Breast epithelium (tissue), 4 donors: ENCODE measurements at regions not wholly inside any gene's neighbourhood (a gene's known extent, or its start where the extent isn't known, plus 50 kb on each side); places are given as distances from the start of the nearest gene placed in this dataset.
A peak's percentile ranks its signal among the peaks of the same experiment; 100 is the strongest.

Source experiments
- DNase-seq, 2 donors: peaks; one replicate each; pipeline ENCODE4 v3.0.0-alpha.2; 2019; ENCODE audit warnings: low spot score in 2 of 2
- H3K27ac ChIP-seq, 2 donors: fragments of 200-600 bp; sonication (generic) in 1 of 2; one replicate each; pipeline ENCODE4 v1.5.1; 2016 to 2019; ENCODE audit warnings: mild to moderate bottlenecking in 1 of 2
- H3K27me3 ChIP-seq, 2 donors: fragments of 200-600 bp; sonication (generic) in 1 of 2; one replicate each; pipeline versions ENCODE4 v1.5.1 to v1.6.0; 2017 to 2019; ENCODE audit warnings: control low read depth in 1 of 2, mild to moderate bottlenecking in 1 of 2
- H3K36me3 ChIP-seq: fragments of 200-600 bp; one replicate; pipeline ENCODE4 v1.5.1; 2019
- H3K4me1 ChIP-seq, 2 donors: fragments of 200-600 bp; sonication (generic); one replicate each; pipeline ENCODE4 v1.5.1; 2016 to 2019; ENCODE audit warnings: control low read depth in 1 of 2
- H3K4me3 ChIP-seq, 3 donors: fragments of 200-600 bp; sonication (generic); 1 replicate in 2 of 3; 2 replicates in 1 of 3; pipeline ENCODE4 v1.5.1; 2016 to 2019; ENCODE audit warnings: mild to moderate bottlenecking in 3 of 3, moderate library complexity in 2 of 3
- H3K9me3 ChIP-seq, 2 donors: fragments of 200-600 bp; sonication (generic) in 1 of 2; one replicate each; pipeline ENCODE4 v1.5.1; 2016 to 2019; ENCODE audit warnings: control low read depth in 1 of 2
- POLR2A ChIP-seq: fragments of 450-650 bp; IDR thresholded peaks from one replicate; pipeline ENCODE4 v1.6.1; 2016; ENCODE audit warnings: antibody characterized with exemption, mild to moderate bottlenecking, moderate library complexity
- POLR2AphosphoS5 ChIP-seq, 3 donors: sonication (generic); formaldehyde crosslinking; IDR thresholded peaks; one replicate each; pipeline ENCODE4 v1.6.1; 2017; ENCODE audit warnings: antibody characterized with exemption in 3 of 3
- intact Hi-C: fragments of 100-400 bp; cut with DNase I; formaldehyde crosslinking; loops from one replicate; pipeline ENCODE4 v1.15.1; 2023; ENCODE audit warnings: low total_unique reads
- TF ChIP-seq, protein P1 (sequence below), 3 donors: fragments of 450-650 bp; IDR thresholded peaks; one replicate each; pipeline ENCODE4 v1.5.1; 2016 to 2017; ENCODE audit warnings: antibody characterized with exemption in 3 of 3, mild to moderate bottlenecking in 3 of 3, moderate library complexity in 3 of 3

GRCh38 chr2:41932241-41933045 lies 115.4 kb upstream of the PKDCC start:
- Histone ChIP-seq H3K4me1 (no peaks in the 10 kb centered on the region), H3K27me3 (no peaks in the 10 kb centered on the region), H3K9me3 (no peaks in the 10 kb centered on the region), H3K4me3 (no peak overlapping the region), H3K36me3 (no peaks in the 10 kb centered on the region), H3K27ac (peak overlapping the region in 1 of 2 donors; percentile 85)
- peak; percentile 20 to 36 (median 35) for TF ChIP-seq POLR2AphosphoS5 (IDR thresholded peaks at IDR 0.05)
- no peak for TF ChIP-seq POLR2A
- TF ChIP-seq, protein P1, sequence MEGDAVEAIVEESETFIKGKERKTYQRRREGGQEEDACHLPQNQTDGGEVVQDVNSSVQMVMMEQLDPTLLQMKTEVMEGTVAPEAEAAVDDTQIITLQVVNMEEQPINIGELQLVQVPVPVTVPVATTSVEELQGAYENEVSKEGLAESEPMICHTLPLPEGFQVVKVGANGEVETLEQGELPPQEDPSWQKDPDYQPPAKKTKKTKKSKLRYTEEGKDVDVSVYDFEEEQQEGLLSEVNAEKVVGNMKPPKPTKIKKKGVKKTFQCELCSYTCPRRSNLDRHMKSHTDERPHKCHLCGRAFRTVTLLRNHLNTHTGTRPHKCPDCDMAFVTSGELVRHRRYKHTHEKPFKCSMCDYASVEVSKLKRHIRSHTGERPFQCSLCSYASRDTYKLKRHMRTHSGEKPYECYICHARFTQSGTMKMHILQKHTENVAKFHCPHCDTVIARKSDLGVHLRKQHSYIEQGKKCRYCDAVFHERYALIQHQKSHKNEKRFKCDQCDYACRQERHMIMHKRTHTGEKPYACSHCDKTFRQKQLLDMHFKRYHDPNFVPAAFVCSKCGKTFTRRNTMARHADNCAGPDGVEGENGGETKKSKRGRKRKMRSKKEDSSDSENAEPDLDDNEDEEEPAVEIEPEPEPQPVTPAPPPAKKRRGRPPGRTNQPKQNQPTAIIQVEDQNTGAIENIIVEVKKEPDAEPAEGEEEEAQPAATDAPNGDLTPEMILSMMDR (IDR thresholded peaks at IDR 0.05), result no peak
- peak in 1 of 2 donors; percentile 30 for DNase-seq
- intact Hi-C loops, result no loop called here

DNA sequence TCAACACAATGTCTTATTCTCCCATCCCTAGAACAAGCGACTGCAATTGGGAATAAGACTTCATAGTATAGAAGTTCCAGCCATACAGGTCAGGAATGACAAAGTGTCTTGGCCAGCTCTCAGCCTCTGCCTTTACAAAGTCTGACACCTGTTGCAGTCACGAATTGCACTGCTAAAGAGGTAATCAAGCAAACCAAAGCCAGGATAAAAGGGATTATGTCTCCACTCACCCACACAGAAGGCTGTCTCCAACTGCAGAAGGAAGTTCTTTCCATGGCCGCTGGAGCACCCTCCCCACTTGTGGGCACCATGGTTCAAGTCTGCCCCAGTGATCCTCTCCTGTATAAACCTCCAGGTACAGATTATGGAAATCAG lies 114.8 kb upstream of the PKDCC start:
- Histone ChIP-seq H3K36me3 (no peaks in the 10 kb centered on the region), H3K9me3 (no peaks in the 10 kb centered on the region), H3K27ac (peak overlapping the region in 1 of 2 donors; percentile 85), H3K27me3 (no peaks in the 10 kb centered on the region), H3K4me3 (no peak overlapping the region), H3K4me1 (no peaks in the 10 kb centered on the region)
- no peak for DNase-seq
- intact Hi-C loops, result no loop called here
- TF ChIP-seq, protein P1 (IDR thresholded peaks at IDR 0.05), result no peak
- no peak for TF ChIP-seq POLR2A
- TF ChIP-seq POLR2AphosphoS5 (IDR thresholded peaks at IDR 0.05), result no peak

DNA sequence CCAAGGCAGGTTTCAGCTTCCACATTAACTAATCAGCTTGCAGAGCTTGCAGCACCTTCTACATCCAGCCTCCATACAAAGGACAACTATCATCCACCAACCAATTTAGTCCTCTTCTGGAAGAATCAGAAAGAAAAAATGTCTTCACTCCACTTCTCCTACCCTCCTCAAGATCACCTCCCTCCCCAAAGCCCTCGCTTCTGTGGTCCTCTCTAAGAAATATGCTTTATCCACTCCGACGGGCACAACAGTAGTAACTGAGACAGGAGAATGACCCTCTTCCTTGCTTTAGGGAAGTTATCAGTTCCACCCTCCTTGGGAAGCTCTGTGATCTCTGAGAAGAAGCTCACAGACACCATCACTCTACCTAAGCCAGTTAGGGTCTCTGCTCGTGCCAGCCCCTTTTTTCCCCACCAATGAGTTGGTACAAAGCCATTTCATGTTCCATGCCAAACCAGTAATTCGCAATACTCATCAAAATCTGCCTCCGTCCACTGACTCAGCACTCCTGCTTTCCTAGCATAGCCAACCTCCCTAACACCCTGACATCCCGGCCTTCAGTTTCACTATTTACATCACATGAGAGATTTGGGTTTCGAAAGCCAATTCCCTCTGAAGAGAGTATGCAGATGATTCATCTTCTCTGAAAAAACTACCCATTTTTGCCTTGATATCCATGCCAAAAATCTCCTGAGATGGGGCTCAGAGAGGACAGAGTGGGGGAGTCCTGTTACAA lies 114.1 kb upstream of the PKDCC start:
- no peak overlapping the region for H3K4me3 ChIP-seq
- no peaks in the 10 kb centered on the region for H3K9me3 ChIP-seq
- TF ChIP-seq, protein P1 (IDR thresholded peaks at IDR 0.05), result no peak
- no peak for TF ChIP-seq POLR2A
- H3K4me1 ChIP-seq, result no peaks in the 10 kb centered on the region
- intact Hi-C loops, result no loop called here
- no peaks in the 10 kb centered on the region for H3K36me3 ChIP-seq
- H3K27me3 ChIP-seq, result no peaks in the 10 kb centered on the region
- DNase-seq, result no peak
- peak overlapping the region; percentile 54 to 85 for H3K27ac ChIP-seq

DNA sequence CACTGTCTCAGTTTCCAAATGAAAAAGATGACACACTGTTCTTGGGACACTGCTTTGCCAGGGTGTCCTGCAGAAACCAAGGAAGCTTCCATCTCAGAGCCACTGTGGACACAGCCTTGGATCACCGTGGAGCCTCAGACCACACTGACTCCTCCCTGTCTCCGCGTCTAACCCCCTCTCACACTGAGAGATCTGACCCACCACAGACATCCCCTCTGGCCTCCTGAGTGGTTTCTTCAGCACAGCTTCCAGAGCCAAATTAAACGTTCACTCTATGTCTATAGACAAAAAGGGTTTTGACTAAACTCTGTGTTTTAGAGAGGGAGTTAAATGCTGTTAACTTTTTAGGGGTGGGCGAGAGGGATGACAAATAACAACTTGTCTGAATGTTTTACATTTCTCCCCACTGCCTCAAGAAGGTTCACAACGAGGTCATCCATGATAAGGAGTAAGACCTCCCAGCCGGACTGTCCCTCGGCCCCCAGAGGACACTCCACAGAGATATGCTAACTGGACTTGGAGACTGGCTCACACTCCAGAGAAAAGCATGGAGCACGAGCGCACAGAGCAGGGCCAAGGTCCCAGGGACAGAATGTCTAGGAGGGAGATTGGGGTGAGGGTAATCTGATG lies 113.4 kb upstream of the PKDCC start:
- intact Hi-C loops, result no loop called here
- DNase-seq, result no peak
- no peaks in the 10 kb centered on the region for H3K27me3 ChIP-seq
- H3K27ac ChIP-seq, result peak overlapping the region; percentile 50 to 80
- H3K4me3 ChIP-seq, result no peak overlapping the region
- H3K36me3 ChIP-seq, result no peaks in the 10 kb centered on the region
- H3K4me1 ChIP-seq, result no peaks in the 10 kb centered on the region
- H3K9me3 ChIP-seq, result no peaks in the 10 kb centered on the region
- TF ChIP-seq, protein P1 (IDR thresholded peaks at IDR 0.05), result no peak
- TF ChIP-seq POLR2AphosphoS5 (IDR thresholded peaks at IDR 0.05), result peak in 1 of 3 donors; percentile 30

DNA sequence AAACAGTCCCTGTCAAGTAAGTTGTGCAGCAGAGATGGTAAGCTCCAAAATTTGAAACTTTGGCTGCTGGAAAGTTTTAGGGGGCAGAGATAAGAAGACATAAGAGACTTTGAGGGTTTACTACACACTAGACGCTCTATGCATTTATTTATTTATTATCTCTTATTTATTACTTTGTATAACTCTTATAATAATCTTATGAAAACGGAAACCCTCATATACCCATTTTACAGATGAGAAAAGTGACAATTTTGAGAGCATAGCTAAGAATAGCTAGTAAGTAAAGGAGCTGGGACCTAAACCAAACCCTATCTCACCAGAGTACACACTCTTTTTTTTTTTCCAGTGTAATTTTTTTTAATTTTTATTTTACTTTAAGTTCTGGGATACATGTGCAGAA lies 112.8 kb upstream of the PKDCC start:
- no peaks in the 10 kb centered on the region for H3K36me3 ChIP-seq
- H3K4me1 ChIP-seq, result no peaks in the 10 kb centered on the region
- H3K9me3 ChIP-seq, result no peaks in the 10 kb centered on the region
- DNase-seq, result no peak
- no peaks in the 10 kb centered on the region for H3K27me3 ChIP-seq
- H3K4me3 ChIP-seq, result no peak overlapping the region
- TF ChIP-seq POLR2AphosphoS5 (IDR thresholded peaks at IDR 0.05), result no peak
- TF ChIP-seq, protein P1 (IDR thresholded peaks at IDR 0.05), result no peak
- no peak for TF ChIP-seq POLR2A
- intact Hi-C loops, result no loop called here
- peak overlapping the region; percentile 50 to 80 for H3K27ac ChIP-seq
